ENCODE measurements at regions not wholly inside any gene's neighbourhood (a gene's known extent, or its start where the extent isn't known, plus 50 kb on each side); places are given as distances from the start of the nearest gene placed in this dataset.

DNA sequence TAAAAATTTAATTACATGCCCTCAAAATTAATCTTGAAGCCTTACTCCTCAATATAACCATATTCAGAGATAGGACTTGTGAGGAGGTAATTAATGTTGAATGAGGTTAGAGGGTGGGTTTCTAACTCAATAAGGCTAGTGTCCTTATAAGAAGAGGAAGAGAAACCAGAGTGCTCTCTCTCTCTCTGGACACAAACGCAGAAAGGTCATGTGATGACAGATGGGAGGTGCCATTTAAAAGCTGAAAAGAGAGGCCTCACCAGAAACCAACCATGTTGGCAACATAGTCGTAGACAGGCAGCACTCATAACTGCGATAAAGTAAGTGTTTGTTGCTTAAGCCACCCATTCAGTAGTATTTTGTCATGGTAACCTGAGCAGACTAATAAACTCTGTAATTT is 378.5 kb upstream of the LMO3 start:
- no peak for TF ChIP-seq POLR2A (IDR thresholded peaks at IDR 0.05)
- no peak for TF ChIP-seq POLR2AphosphoS5 (IDR thresholded peaks at IDR 0.05)
